SU-DHL-6 (cell line): ENCODE measurements at regions not wholly inside any gene's neighbourhood (a gene's known extent, or its start where the extent isn't known, plus 50 kb on each side); places are given as distances from the start of the nearest gene placed in this dataset.

Experiments used
- EZH2phosphoT487 ChIP-seq: fragments of 200-600 bp; sonication (generic), shearing (Covaris generic); conservative IDR thresholded peaks from 2 replicates; pipeline ENCODE4 v1.6.1; 2018; ENCODE audit warnings: mild to moderate bottlenecking, antibody characterized with exemption, low read length, moderate library complexity, mixed read lengths
- TF ChIP-seq, protein P1 (sequence below): fragments of 200-600 bp; sonication (generic); IDR thresholded peaks from one replicate; pipeline ENCODE4 v1.5.1; 2017; ENCODE audit warnings: antibody characterized with exemption, mild to moderate bottlenecking, low read length, moderate library complexity; ENCODE audit not compliant: insufficient read depth, poor library complexity, severe bottlenecking

DNA sequence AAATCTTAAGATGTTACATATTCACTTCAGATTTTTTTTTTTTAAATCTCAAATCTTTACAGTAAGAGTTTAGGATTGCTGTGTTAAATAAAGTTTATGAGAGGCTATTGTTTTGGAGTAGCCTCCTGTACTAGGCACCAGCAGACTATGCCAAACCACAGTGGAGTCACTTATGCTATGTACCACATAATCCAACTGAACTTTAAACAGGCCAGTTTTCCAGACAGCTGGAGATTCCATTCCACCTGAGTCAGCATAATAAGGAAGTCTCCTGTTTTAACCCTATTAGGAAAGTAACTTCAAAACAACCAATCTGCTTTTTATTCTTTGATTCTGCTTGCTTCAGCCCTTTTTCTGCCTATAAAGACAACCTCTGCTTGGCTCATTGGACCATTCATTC is 205.2 kb downstream of the CSNK1G3 start:
- TF ChIP-seq, protein P1, sequence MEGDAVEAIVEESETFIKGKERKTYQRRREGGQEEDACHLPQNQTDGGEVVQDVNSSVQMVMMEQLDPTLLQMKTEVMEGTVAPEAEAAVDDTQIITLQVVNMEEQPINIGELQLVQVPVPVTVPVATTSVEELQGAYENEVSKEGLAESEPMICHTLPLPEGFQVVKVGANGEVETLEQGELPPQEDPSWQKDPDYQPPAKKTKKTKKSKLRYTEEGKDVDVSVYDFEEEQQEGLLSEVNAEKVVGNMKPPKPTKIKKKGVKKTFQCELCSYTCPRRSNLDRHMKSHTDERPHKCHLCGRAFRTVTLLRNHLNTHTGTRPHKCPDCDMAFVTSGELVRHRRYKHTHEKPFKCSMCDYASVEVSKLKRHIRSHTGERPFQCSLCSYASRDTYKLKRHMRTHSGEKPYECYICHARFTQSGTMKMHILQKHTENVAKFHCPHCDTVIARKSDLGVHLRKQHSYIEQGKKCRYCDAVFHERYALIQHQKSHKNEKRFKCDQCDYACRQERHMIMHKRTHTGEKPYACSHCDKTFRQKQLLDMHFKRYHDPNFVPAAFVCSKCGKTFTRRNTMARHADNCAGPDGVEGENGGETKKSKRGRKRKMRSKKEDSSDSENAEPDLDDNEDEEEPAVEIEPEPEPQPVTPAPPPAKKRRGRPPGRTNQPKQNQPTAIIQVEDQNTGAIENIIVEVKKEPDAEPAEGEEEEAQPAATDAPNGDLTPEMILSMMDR: no peak
- TF ChIP-seq EZH2phosphoT487: no peak
